Heart left ventricle (tissue), 16 donors: ENCODE measurements at regions not wholly inside any gene's neighbourhood (a gene's known extent, or its start where the extent isn't known, plus 50 kb on each side); places are given as distances from the start of the nearest gene placed in this dataset.

ENCODE experiments used
- ATAC-seq, 4 donors: fragments of 200-7000 bp; cut with Tn5 transposase; one replicate each; pipeline ENCODE4 v1.9.1; 2020 to 2022; ENCODE audit warnings: moderate library complexity in 4 of 4, mild to moderate bottlenecking in 3 of 4, moderate number of reproducible peaks in 1 of 4
- DNase-seq, 5 donors: peaks; one replicate each; pipeline ENCODE4 v3.0.0-alpha.2; 2020
- H3K27ac ChIP-seq, 12 donors: fragments of 200-600 bp; sonication (generic) in 4 of 12; one replicate each; pipeline versions ENCODE4 v1.5.0 to v1.8.0; 2016 to 2022; ENCODE audit warnings: mild to moderate bottlenecking in 2 of 12
- H3K27me3 ChIP-seq, 9 donors: fragments of 200-600 bp; sonication (generic) in 2 of 9; one replicate each; pipeline versions ENCODE4 v1.5.1 to v1.8.0; 2016 to 2022; ENCODE audit warnings: mild to moderate bottlenecking in 3 of 9
- H3K36me3 ChIP-seq, 9 donors: fragments of 200-600 bp; sonication (generic) in 2 of 9; one replicate each; pipeline versions ENCODE4 v1.5.0 to v1.8.0; 2018 to 2022; ENCODE audit warnings: mild to moderate bottlenecking in 2 of 9
- H3K4me1 ChIP-seq, 12 donors: fragments of 200-600 bp; sonication (generic) in 4 of 12; one replicate each; pipeline versions ENCODE4 v1.5.0 to v1.8.0; 2016 to 2022; ENCODE audit warnings: mild to moderate bottlenecking in 3 of 12
- H3K4me3 ChIP-seq, 12 donors: fragments of 200-600 bp; sonication (generic) in 4 of 12; one replicate each; pipeline versions ENCODE4 v1.5.0 to v1.8.0; 2017 to 2022; ENCODE audit warnings: mild to moderate bottlenecking in 9 of 12, moderate library complexity in 4 of 12
- H3K9me3 ChIP-seq, 12 donors: fragments of 200-600 bp; sonication (generic) in 4 of 12; one replicate each; pipeline versions ENCODE4 v1.5.0 to v1.8.0; 2016 to 2022; ENCODE audit warnings: mild to moderate bottlenecking in 1 of 12
- POLR2A ChIP-seq, 2 donors: fragments of 450-650 bp; IDR thresholded peaks; one replicate each; pipeline ENCODE4 v1.6.1; 2017; ENCODE audit warnings: antibody characterized with exemption in 2 of 2, mild to moderate bottlenecking in 2 of 2, moderate library complexity in 2 of 2
- WGBS, 4 donors: extraction: QIAGEN DNeasy Blood & Tissue Kit in 2 of 4; methylation state at CpG; one replicate each; pipeline versions ENCODE4 v1.1.5 to v1.1.7; 2013 to 2018; 5-methylcytosine and 5-hydroxymethylcytosine counted together
- intact Hi-C, 10 donors: fragments of 100-400 bp; cut with DNase I; formaldehyde crosslinking; loops; one replicate each; pipeline versions ENCODE4 v1.11.1 to v1.14.2; 2022
- TF ChIP-seq, protein P1 (sequence below), 12 donors: fragments of 200-600 bp; sonication (generic) in 4 of 12; IDR thresholded peaks; one replicate each; pipeline versions ENCODE4 v1.5.0 to v1.8.0; 2018 to 2022; ENCODE audit warnings: antibody characterized with exemption in 12 of 12, mild to moderate bottlenecking in 5 of 12
- donor health status: ischemic (EF 13 %, LVEDD 7.1; RV severe dilation, severe dysfunction).
- donor health status: healthy with polysubstance abuse.
- donor health status: DM: no; HTN: yes; CAD: no.
- donor health status: DM: no; HTN: no; CAD: no.
- donor health status: ischemic (EF 25% LVEDD 6.9; RV normal size, moderate dysfunction).
- donor health status: ischemic (EF 25% LVEDD 5.7; RV mildly dilated, moderate dysfunction).
- donor health status: healthy.
- donor health status: DM: yes; HTN: yes; CAD: no.
- donor health status: ischemic (EF 35%, LVEDD 5.7; RV mildly dilated, moderate dysfunction).
- donor health status: nonischemic (EF 11% LVEDD 7.7; RV severe dilation, severe dysfunction).
- donor health status: DM: yes; HTN: yes; CAD: no.
- donor health status: PGD.
- donor health status: ischemic (EF 29% LVEDD 5.4; RV normal size, mild dysfunction).
- donor health status: nonischemic (EF 23%, LVEDD 6.1; RV moderate dilation, normal function).

DNA sequence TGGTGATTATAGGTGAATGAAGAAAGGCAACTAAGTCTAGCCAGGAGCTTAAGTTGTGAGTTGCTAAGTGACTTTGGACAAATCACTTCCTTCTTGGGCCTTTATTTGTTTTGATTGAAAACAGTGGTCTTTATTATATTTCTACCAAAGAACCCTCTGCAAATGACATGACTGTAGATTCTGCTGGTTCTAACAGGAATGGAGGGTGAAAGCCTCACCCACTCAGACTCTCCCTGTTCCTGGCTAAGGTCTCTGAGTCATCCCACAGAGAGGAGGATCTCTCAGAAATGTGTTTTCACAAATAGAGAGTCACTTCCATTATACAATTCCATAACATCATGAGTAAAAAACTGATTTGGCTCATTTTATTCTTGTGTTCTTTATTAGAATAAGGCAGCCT lies 583.9 kb upstream of the LRRC4C start:
- Histone ChIP-seq H3K4me3 (no peak overlapping the region), H3K27me3 (no peaks in the 10 kb centered on the region), H3K4me1 (no peaks in the 10 kb centered on the region), H3K9me3 (peaks cover 0 to 6% (median 0%) of the 10 kb centered on the region in 12 donors), H3K27ac (no peak overlapping the region), H3K36me3 (no peaks in the 10 kb centered on the region)
- DNase-seq: no peak
- TF ChIP-seq, protein P1, sequence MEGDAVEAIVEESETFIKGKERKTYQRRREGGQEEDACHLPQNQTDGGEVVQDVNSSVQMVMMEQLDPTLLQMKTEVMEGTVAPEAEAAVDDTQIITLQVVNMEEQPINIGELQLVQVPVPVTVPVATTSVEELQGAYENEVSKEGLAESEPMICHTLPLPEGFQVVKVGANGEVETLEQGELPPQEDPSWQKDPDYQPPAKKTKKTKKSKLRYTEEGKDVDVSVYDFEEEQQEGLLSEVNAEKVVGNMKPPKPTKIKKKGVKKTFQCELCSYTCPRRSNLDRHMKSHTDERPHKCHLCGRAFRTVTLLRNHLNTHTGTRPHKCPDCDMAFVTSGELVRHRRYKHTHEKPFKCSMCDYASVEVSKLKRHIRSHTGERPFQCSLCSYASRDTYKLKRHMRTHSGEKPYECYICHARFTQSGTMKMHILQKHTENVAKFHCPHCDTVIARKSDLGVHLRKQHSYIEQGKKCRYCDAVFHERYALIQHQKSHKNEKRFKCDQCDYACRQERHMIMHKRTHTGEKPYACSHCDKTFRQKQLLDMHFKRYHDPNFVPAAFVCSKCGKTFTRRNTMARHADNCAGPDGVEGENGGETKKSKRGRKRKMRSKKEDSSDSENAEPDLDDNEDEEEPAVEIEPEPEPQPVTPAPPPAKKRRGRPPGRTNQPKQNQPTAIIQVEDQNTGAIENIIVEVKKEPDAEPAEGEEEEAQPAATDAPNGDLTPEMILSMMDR (IDR thresholded peaks at IDR 0.05): no peak
- TF ChIP-seq POLR2A (IDR thresholded peaks at IDR 0.05): no peak
- intact Hi-C loops: no loop called here
- ATAC-seq: no peak

DNA sequence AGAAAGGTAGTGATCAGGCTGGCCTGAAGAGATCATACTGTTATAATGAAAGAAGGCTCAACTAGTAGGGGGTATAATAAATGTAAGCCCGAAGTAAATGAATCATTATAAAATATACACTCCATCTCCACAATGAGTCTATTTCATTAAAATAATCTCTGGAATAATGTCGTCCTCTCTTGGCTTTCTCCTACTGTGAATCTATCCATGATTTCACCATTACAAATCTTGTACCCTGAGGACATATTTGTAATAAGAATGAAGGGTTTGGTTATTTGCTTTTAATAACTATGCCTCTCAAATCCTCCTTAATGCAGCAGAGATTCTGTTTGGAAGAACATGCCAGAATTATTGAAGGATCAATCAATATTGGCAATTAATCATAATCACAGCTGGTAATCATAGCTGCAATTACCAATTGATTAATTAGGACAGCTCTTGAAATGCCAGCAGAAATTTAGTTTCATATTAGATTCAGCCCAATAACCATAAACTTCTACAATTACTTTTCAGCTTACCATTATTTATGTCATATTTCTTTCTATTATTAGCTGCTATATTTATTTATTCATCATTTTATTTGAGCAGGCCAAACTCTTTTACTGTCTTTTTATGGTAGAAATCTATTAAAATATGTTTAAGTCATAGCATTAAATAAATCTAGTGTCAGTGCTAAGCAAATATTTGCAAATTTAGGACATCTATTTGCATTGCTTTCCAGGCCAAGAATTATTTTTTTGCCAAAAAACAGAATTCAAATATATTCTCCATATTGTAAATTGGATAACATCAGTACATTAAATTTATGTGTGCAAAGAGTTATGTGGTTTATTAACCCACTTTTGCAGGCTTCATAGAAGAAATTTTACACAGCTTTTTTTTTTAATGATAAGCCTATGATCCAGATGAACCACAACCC lies 588.4 kb upstream of the LRRC4C start:
- no peaks in the 10 kb centered on the region for H3K36me3 ChIP-seq
- 65 to 77% (median 72%) methylated on average over 2 of the region's 2 CpGs for WGBS, 4 donors
- no peak for ATAC-seq

DNA sequence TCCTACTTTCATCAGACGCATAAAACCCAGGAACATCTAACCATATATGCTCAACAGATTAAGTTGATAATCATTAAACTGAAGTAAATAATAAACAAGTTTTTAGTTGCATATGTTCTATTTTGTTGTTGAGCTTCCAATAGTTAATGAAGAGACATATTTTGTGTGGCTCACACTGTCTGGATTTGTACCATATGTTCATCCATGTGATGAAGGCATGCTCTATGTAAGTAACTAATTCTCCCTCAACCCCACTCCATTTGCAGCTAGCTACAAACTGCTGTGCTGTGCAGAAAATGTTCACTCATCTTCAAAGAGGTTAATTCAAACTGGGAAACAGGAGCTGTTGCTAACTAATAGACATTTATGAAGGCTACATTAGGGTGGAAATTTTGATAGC lies 589.7 kb upstream of the LRRC4C start:
- H3K9me3 ChIP-seq: peaks cover 0 to 6% (median 0%) of the 10 kb centered on the region in 12 donors
- no peak for TF ChIP-seq POLR2A (IDR thresholded peaks at IDR 0.05)
- TF ChIP-seq, protein P1 (IDR thresholded peaks at IDR 0.05): no peak
- H3K4me3 ChIP-seq: no peak overlapping the region
- no peak for ATAC-seq
- 47 to 95% (median 93%) methylated on average over 1 of the region's 1 CpG for WGBS, 4 donors
- H3K27me3 ChIP-seq: no peaks in the 10 kb centered on the region
- intact Hi-C loops: no loop called here
- no peak for DNase-seq
- H3K4me1 ChIP-seq: no peaks in the 10 kb centered on the region
- no peaks in the 10 kb centered on the region for H3K36me3 ChIP-seq
- H3K27ac ChIP-seq: no peak overlapping the region

More for the DNA sequence above, 588.4 kb upstream of the LRRC4C start:
- peaks cover 0 to 6% (median 0%) of the 10 kb centered on the region in 12 donors for H3K9me3 ChIP-seq
- no peaks in the 10 kb centered on the region for H3K4me1 ChIP-seq
- no peaks in the 10 kb centered on the region for H3K27me3 ChIP-seq
- DNase-seq: no peak
- no peak overlapping the region for H3K4me3 ChIP-seq
- no peak overlapping the region for H3K27ac ChIP-seq
- TF ChIP-seq, protein P1 (IDR thresholded peaks at IDR 0.05): no peak
- TF ChIP-seq POLR2A (IDR thresholded peaks at IDR 0.05): no peak
- intact Hi-C loops: no loop called here

DNA sequence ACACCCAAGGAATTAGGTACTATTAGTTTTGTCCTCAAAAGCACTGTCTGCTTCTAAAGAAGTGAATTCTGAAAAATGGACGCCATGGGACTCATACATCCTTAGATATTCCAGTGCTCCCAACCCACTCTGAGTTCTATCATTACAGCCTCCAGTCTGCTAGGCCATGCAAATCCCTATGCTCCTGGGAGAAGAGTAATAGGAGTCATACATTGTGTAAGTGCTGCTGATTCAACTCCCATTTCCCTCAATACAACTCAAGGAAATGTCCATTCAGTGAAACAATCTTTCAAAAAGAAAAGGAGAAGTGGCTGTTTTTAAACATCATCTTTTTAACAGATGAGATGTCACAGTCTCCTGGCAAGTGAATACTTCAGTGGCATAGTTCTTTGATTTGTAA lies 590.2 kb upstream of the LRRC4C start:
- no peaks in the 10 kb centered on the region for H3K4me1 ChIP-seq
- 53 to 75% (median 59%) methylated on average over 1 of the region's 1 CpG for WGBS, 4 donors
- no peak for TF ChIP-seq POLR2A (IDR thresholded peaks at IDR 0.05)
- TF ChIP-seq, protein P1 (IDR thresholded peaks at IDR 0.05): no peak

More for the DNA sequence above, 590.2 kb upstream of the LRRC4C start:
- ATAC-seq: no peak
- H3K36me3 ChIP-seq: no peaks in the 10 kb centered on the region
- intact Hi-C loops: no loop called here
- no peak for DNase-seq
- H3K4me3 ChIP-seq: no peak overlapping the region
- peaks cover 0 to 4% (median 0%) of the 10 kb centered on the region in 12 donors for H3K9me3 ChIP-seq
- H3K27ac ChIP-seq: no peak overlapping the region
- no peaks in the 10 kb centered on the region for H3K27me3 ChIP-seq
